Natural killer cell (primary cell): ENCODE measurements at regions not wholly inside any gene's neighbourhood (a gene's known extent, or its start where the extent isn't known, plus 50 kb on each side); places are given as distances from the start of the nearest gene placed in this dataset.

ENCODE experiments used
- ATAC-seq, 3 donors: fragments of 150-1000 bp in 2 of 3; fragments of 200-7000 bp in 1 of 3; cut with Tn5 transposase; 1 replicate in 1 of 3; 2 replicates in 2 of 3; pipeline ENCODE4 v1.10.0; 2021; ENCODE audit warnings: mild to moderate bottlenecking in 2 of 3, moderate library complexity in 2 of 3
- DNase-seq, 2 donors: peaks; one replicate each; pipeline versions ENCODE4 v3.0.0 to v3.0.0-alpha.2; 2013 to 2021; ENCODE audit warnings: mixed read lengths in 1 of 2
- H3K27ac ChIP-seq: one replicate; pipeline ENCODE4 v1.5.1; 2013; ENCODE audit warnings: mild to moderate bottlenecking, low read length
- H3K27me3 ChIP-seq: one replicate; pipeline ENCODE4 v1.6.1; 2013; ENCODE audit warnings: low read length; ENCODE audit not compliant: control insufficient read depth, insufficient read depth
- H3K36me3 ChIP-seq: one replicate; pipeline ENCODE4 v1.6.1; 2013; ENCODE audit warnings: low read length; ENCODE audit not compliant: control insufficient read depth, insufficient read depth
- H3K4me1 ChIP-seq: one replicate; pipeline ENCODE4 v1.6.1; 2013; ENCODE audit warnings: low read length; ENCODE audit not compliant: control insufficient read depth, insufficient read depth
- H3K4me3 ChIP-seq: one replicate; pipeline ENCODE4 v1.5.1; 2013; ENCODE audit warnings: low read length
- H3K9me3 ChIP-seq: one replicate; pipeline ENCODE4 v1.6.1; 2013; ENCODE audit warnings: low read length; ENCODE audit not compliant: control insufficient read depth, insufficient read depth
- H3K27ac Mint-ChIP-seq, 2 donors: one replicate each; pipeline ENCODE4 v1.8.0; 2022; ENCODE audit warnings: mild to moderate bottlenecking in 2 of 2, mixed read lengths in 2 of 2, moderate library complexity in 1 of 2
- H3K27me3 Mint-ChIP-seq, 2 donors: one replicate each; pipeline ENCODE4 v1.8.0; 2022; ENCODE audit warnings: low read depth in 2 of 2, mixed read lengths in 2 of 2
- H3K36me3 Mint-ChIP-seq: one replicate; pipeline ENCODE4 v1.8.0; 2022; ENCODE audit warnings: mixed read lengths
- H3K4me1 Mint-ChIP-seq, 2 donors: one replicate each; pipeline ENCODE4 v1.8.0; 2022; ENCODE audit warnings: mixed read lengths in 2 of 2
- H3K4me3 Mint-ChIP-seq: one replicate; pipeline ENCODE4 v1.8.0; 2022; ENCODE audit warnings: mild to moderate bottlenecking, moderate library complexity, mixed read lengths
- H3K9me3 Mint-ChIP-seq, 2 donors: one replicate each; pipeline ENCODE4 v1.8.0; 2022; ENCODE audit warnings: mixed read lengths in 2 of 2
- WGBS: methylation state at CpG from one replicate; pipeline ENCODE4 v1.1.7; 2013; ENCODE audit warnings: missing lambda C conversion rate; ENCODE audit not compliant: insufficient coverage; 5-methylcytosine and 5-hydroxymethylcytosine counted together
- intact Hi-C: fragments of 100-400 bp; cut with micrococcal nuclease; formaldehyde crosslinking; loops from one replicate; pipeline ENCODE4 v1.14.2; 2022
- TF ChIP-seq, protein P1 (sequence below): fragments of 200-600 bp; IDR thresholded peaks from one replicate; pipeline ENCODE4 v1.8.0; 2022; ENCODE audit warnings: antibody characterized with exemption

GRCh38 chr2:194103941-194104659, 1552.9 kb upstream of the SLC39A10 start:
- Histone ChIP-seq H3K27me3 (no peaks in the 10 kb centered on the region), H3K4me3 (no peak overlapping the region), H3K9me3 (no peaks in the 10 kb centered on the region), H3K4me1 (no peaks in the 10 kb centered on the region), H3K27ac (no peak overlapping the region), H3K36me3 (no peaks in the 10 kb centered on the region)
- DNase-seq (no peak), ATAC-seq (no peak)
- no peaks in the 10 kb centered on the region for H3K4me1 Mint-ChIP-seq
- H3K36me3 Mint-ChIP-seq: no peaks in the 10 kb centered on the region
- WGBS: 25% methylated on average over 2 of the region's 2 CpGs
- TF ChIP-seq, protein P1, sequence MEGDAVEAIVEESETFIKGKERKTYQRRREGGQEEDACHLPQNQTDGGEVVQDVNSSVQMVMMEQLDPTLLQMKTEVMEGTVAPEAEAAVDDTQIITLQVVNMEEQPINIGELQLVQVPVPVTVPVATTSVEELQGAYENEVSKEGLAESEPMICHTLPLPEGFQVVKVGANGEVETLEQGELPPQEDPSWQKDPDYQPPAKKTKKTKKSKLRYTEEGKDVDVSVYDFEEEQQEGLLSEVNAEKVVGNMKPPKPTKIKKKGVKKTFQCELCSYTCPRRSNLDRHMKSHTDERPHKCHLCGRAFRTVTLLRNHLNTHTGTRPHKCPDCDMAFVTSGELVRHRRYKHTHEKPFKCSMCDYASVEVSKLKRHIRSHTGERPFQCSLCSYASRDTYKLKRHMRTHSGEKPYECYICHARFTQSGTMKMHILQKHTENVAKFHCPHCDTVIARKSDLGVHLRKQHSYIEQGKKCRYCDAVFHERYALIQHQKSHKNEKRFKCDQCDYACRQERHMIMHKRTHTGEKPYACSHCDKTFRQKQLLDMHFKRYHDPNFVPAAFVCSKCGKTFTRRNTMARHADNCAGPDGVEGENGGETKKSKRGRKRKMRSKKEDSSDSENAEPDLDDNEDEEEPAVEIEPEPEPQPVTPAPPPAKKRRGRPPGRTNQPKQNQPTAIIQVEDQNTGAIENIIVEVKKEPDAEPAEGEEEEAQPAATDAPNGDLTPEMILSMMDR: no peak
- no peak overlapping the region for H3K4me3 Mint-ChIP-seq
- intact Hi-C loops: no loop called here
- no peak overlapping the region for H3K27ac Mint-ChIP-seq
- H3K27me3 Mint-ChIP-seq: no peaks in the 10 kb centered on the region
- peaks cover 2 to 3% of the 10 kb centered on the region in 2 donors for H3K9me3 Mint-ChIP-seq

DNA sequence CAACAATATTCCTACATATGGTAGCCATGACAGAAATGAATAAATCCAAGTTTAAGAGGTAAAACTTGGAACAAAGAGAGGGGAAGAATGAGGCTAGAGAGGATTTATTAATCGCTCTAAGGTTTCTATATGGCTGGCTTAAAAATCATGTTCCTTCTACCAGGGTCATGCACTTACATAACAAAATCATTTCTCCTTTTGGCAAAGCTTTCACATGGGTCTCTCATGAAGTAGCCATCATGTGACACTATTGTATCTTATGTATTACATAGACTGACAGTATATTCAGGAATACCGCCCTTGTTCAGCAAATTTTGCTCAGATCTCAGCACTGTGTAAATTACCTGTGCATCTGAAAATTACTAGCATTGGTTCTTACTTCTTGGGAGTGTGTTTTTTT, 1554.5 kb upstream of the SLC39A10 start:
- no peaks in the 10 kb centered on the region for H3K4me1 Mint-ChIP-seq
- WGBS: 100% methylated on average over 1 of the region's 2 CpGs

GRCh38 chr2:194100201-194100600, 1556.8 kb upstream of the SLC39A10 start:
- 79% methylated on average over 2 of the region's 2 CpGs for WGBS
- TF ChIP-seq, protein P1: no peak
- no peak overlapping the region for H3K27ac Mint-ChIP-seq
- no peaks in the 10 kb centered on the region for H3K27me3 Mint-ChIP-seq
- no peaks in the 10 kb centered on the region for H3K36me3 Mint-ChIP-seq
- no peak overlapping the region for H3K4me3 ChIP-seq
- H3K4me1 ChIP-seq: no peaks in the 10 kb centered on the region
- no peaks in the 10 kb centered on the region for H3K4me1 Mint-ChIP-seq
- H3K36me3 ChIP-seq: no peaks in the 10 kb centered on the region
- no peak for ATAC-seq
- no peak overlapping the region for H3K27ac ChIP-seq
- intact Hi-C loops: no loop called here
- H3K9me3 ChIP-seq: no peaks in the 10 kb centered on the region
- DNase-seq: no peak
- peaks cover 0 to 6% of the 10 kb centered on the region in 2 donors for H3K9me3 Mint-ChIP-seq
- H3K27me3 ChIP-seq: no peaks in the 10 kb centered on the region
- H3K4me3 Mint-ChIP-seq: no peak overlapping the region

More for the DNA sequence above, 1554.5 kb upstream of the SLC39A10 start:
- Histone ChIP-seq H3K9me3 (no peaks in the 10 kb centered on the region), H3K27ac (no peak overlapping the region), H3K36me3 (no peaks in the 10 kb centered on the region), H3K4me3 (no peak overlapping the region), H3K4me1 (no peaks in the 10 kb centered on the region), H3K27me3 (no peaks in the 10 kb centered on the region)
- H3K9me3 Mint-ChIP-seq: peaks cover 0 to 2% of the 10 kb centered on the region in 2 donors
- intact Hi-C loops: no loop called here
- H3K27me3 Mint-ChIP-seq: no peaks in the 10 kb centered on the region
- no peak overlapping the region for H3K4me3 Mint-ChIP-seq
- no peak for DNase-seq
- no peak overlapping the region for H3K27ac Mint-ChIP-seq
- TF ChIP-seq, protein P1: no peak
- H3K36me3 Mint-ChIP-seq: no peaks in the 10 kb centered on the region
- no peak for ATAC-seq

GRCh38 chr2:194096402-194096801, 1560.6 kb upstream of the SLC39A10 start:
- intact Hi-C loops: no loop called here
- 23% methylated on average over 3 of the region's 3 CpGs for WGBS
- H3K4me3 ChIP-seq: no peak overlapping the region
- H3K36me3 ChIP-seq: no peaks in the 10 kb centered on the region
- H3K9me3 ChIP-seq: no peaks in the 10 kb centered on the region
- TF ChIP-seq, protein P1: no peak
- no peaks in the 10 kb centered on the region for H3K4me1 ChIP-seq
- Mint-ChIP-seq H3K9me3 (peaks cover 4 to 10% of the 10 kb centered on the region in 2 donors), H3K27me3 (no peaks in the 10 kb centered on the region), H3K36me3 (no peaks in the 10 kb centered on the region), H3K27ac (no peak overlapping the region), H3K4me3 (no peak overlapping the region), H3K4me1 (no peaks in the 10 kb centered on the region)
- H3K27me3 ChIP-seq: no peaks in the 10 kb centered on the region
- DNase-seq (no peak), ATAC-seq (no peak)
- H3K27ac ChIP-seq: no peak overlapping the region
